GM19328 (cell line): ENCODE measurements at regions not wholly inside any gene's neighbourhood (a gene's known extent, or its start where the extent isn't known, plus 50 kb on each side); places are given as distances from the start of the nearest gene placed in this dataset.
"Not testable (repeated sequence)": the region's sequence is repeated elsewhere in the genome, so short reads cannot be mapped to it uniquely, and the experiment has no call there.

Experiments used
- ATAC-seq: cut with Tn5 transposase; IDR thresholded peaks from one replicate; pipeline ENCODE4 v1.9.1; 2021; ENCODE audit warnings: mild to moderate bottlenecking, moderate library complexity; ENCODE audit not compliant: unreplicated experiment

GRCh38 chr1:102365071-102365470, 368.3 kb upstream of the OLFM3 start:
- no peak for ATAC-seq

GRCh38 chr1:102336602-102337001, 339.9 kb upstream of the OLFM3 start:
- ATAC-seq: no peak

DNA sequence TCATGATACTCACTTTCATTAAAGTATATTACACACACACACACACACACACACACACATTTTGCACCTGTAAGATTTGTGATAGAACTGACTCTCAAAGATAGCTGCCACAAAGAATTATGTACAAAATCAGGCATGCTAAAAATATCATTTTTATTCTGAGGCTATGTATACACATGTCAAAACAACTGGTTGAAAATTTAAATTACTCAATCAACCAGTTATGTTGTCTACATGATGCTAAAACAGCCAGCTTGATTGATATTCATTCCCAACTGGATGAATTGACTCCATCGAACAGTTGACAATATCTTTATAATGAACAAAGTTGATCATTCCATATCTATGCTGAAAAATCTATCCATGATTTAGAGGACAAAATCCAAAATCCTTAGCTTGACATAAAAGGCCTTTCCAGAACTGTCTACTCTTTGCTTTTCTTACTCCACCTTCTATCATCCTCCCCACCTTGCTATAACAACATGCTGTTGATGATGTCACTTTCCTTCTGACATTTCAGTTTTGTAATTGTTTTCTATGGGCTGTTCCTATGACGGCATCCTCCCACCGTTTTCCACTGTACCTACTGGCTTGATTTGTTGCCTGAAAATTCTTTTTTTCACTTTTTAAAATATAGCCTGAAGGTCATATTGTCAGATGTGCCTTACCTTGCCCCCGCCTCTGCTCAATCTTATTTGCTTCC, 321.5 kb upstream of the OLFM3 start:
- ATAC-seq: no peak

- no peak for ATAC-seq
These were observed 318.4 kb upstream of the OLFM3 start for GRCh38 chr1:102315096-102315495.

GRCh38 chr1:102296116-102296515, 299.4 kb upstream of the OLFM3 start:
- no peak for ATAC-seq

DNA sequence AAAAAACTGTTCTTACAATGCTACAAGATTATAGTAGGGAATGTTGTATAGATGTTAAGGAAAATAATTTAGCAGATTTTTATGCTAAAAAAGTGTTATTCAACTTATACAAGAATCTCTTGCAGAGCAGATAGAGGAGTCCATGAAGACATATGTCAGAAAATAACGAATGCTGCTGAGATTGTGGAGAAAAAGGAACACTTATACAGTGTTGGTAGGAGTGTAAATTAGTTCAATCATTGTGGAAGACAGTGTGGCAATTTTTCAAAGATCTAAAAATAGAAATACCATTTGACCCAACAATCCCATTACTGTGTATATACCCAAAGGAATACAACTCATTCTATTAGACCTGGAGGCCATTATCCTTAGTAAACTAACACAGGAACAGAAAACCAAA, 286.2 kb upstream of the OLFM3 start:
- ATAC-seq: no peak

- ATAC-seq: no peak
These were observed 266.3 kb upstream of the OLFM3 start for GRCh38 chr1:102262994-102263393.

DNA sequence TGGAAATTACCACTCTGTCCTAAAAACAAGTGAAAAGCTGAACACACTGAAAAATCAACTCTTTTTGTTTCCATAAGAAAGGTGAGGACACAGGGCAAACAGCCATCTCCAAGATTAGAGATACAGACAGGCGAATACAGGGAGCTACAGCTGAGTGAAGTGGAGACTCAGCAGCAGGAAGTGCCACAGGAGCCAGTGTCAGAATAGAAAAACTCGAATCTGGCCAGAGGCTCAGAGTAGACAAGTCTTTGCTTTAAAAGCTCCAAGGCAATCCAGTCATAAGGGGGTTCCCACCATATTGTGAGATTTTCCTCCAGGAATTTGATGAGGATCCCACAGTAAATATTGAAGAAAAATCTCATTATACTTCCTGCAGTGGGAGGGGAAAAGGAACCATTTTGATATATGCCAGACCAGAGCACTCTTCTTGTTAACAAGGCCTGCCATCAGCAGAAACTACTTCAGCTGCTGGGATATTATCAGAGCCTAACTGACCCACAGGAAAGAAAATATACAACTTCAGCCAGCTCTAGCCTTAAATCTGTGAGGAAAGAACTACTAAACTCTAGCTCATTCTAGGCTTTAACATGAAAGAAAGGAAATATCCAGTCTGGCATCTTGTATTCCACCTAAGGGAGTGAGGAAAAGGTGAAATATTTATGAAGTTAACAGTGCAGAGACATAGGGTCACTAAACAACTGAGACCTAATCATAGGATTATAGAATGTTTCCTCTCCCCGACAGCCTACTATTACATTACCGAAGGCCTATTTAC, 256.2 kb upstream of the OLFM3 start:
- no peak for ATAC-seq

- peak; percentile 79 for ATAC-seq
These were observed 245.0 kb upstream of the OLFM3 start for GRCh38 chr1:102241431-102242338.

DNA sequence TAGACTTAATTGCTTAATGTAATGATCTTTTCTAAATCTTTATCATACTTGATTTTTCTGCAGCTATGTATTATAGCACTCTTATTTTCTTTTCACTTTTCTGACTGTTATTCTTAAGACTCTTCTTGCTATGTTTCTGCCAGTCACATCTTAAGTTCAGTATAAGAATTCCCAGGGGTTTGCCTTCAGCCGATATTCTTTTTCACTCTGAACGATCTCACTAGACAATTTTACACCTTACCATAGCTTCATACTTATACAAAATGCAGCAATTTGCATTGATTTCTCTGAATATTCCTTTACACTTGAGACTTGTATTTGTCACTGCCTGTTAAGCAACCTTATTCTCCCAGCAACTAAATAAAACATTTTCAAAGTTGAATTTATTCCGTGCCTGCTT, 242.5 kb upstream of the OLFM3 start:
- ATAC-seq: no peak

- ATAC-seq: no peak
These were observed 238.1 kb upstream of the OLFM3 start for GRCh38 chr1:102234753-102235359.

GRCh38 chr1:102219463-102219862, 222.7 kb upstream of the OLFM3 start:
- no peak for ATAC-seq

- not testable (repeated sequence) for ATAC-seq
These were observed 214.2 kb upstream of the OLFM3 start for GRCh38 chr1:102210891-102211290.

DNA sequence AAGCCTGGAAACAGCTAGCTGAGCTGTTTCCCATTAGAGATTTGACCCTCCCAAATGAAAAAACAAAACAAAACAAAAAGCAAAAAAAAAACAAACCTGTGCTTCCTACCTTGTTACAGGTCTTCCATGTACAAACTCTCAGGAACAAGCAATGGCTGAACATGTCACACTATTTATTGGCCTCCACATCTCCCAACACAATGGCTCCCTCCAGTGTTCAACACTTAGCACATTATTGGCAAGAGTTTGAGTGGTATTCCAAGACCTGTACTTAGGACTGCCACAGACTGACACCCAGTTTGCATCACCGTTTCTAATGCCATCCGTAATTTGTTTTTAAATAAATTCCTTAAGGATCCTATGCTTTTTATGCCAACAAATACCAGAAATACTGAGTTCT, 195.0 kb upstream of the OLFM3 start:
- ATAC-seq: no peak

DNA sequence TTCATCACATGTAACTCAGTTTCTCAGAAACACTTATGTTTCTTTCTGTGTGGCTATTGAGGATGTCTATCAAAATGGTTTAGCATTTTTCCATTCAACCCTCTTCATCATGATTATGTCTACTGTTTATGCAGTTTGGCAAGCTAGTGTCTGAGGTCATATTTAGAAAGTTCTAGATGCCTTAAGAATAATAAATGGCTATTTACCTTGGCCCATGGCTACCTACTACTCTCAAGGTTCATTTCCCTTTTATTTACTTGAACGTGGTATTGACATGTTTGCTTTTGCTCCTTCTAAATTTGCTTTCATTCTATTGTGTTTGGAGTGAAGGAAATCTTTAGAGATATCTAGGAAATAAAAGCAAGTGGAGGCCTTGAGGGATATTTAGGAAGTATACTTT, 193.7 kb upstream of the OLFM3 start:
- ATAC-seq: no peak

DNA sequence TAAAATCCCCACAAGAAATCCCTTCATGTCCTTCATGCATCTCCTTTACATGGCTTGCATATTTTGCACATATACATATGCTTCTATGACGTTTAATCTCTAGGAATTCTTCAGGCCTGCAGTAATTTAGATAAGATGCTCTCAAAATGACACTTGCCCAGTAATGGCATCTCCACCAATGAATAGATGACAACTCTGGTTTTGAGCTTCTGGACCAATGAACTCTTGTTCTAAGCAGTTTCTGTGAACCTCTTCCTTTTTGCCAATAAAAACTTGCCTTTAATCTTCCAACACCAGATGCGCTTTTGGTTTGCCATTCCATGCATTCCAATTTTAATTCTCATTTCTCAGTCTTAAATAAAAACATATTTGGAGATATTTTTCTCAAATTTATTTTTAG, 189.8 kb upstream of the OLFM3 start:
- ATAC-seq: no peak

- ATAC-seq: no peak
These were observed 188.5 kb upstream of the OLFM3 start for GRCh38 chr1:102185260-102185659.

DNA sequence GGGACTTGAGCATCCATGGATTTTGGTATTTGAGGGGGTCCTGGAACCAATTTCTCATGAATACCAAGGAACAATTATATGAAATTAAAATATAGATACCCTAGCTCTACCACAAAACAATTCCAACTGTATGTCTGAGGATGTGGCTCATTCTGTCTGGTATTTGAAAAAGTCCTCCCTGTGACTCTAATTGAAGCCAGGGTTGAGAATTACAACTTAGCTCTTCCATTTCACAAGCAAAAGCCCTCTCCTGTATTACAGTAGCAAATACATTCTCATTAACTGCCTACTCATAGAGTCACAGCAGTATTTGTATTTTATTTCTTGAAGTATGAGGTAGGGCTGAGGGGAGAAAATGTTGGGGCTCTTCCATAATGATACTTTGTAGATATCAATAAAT, 187.8 kb upstream of the OLFM3 start:
- ATAC-seq: no peak

DNA sequence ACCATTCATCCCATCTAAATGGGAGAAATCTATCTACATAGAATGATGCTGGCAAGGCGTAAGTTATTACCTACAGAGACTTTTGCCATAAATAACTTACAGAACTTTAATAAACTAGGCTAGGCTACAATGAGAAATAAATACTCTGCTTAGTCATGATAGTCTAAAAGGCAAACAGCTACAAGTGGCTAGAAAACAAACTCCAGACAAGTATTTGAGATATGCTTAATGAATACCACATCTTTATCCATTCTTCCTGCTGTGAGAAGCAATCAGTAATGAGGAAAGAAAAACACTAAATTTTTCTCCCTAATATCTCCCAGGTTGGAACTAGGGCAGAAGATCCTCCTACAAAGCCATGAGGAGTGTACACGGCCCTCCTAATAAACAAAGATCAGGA, 187.0 kb upstream of the OLFM3 start:
- ATAC-seq: no peak

GRCh38 chr1:102182603-102183260, 186.0 kb upstream of the OLFM3 start:
- ATAC-seq: no peak

DNA sequence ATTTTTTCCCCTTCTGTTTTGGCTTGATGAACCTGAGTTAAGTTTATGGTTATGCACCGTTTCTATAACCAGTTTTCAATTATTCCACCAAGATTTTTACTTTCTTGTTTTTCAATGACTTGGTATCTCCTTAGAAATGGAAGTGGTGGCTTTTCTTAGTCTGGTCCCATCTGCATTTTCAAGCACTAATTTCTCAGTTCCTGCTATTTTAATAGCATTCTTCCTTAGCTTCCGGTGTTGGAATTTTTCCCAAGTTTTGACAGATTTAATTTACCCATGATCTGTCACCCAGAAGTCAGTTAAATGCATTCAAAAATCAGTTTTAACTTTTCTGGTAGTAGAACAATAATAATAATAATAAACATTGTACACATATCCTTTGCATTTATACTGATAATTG, 184.6 kb upstream of the OLFM3 start:
- no peak for ATAC-seq
